GM21515 (cell line): ENCODE measurements at regions not wholly inside any gene's neighbourhood (a gene's known extent, or its start where the extent isn't known, plus 50 kb on each side); places are given as distances from the start of the nearest gene placed in this dataset.
"Not testable (repeated sequence)": the region's sequence is repeated elsewhere in the genome, so short reads cannot be mapped to it uniquely, and the experiment has no call there.

Source experiments
- ATAC-seq: cut with Tn5 transposase; IDR thresholded peaks from one replicate; pipeline ENCODE4 v1.9.1; 2021; ENCODE audit not compliant: unreplicated experiment

- not testable (repeated sequence) for ATAC-seq
Observed at GRCh38 chr10:35776557-35776956, 134.5 kb upstream of the FZD8 start.

DNA sequence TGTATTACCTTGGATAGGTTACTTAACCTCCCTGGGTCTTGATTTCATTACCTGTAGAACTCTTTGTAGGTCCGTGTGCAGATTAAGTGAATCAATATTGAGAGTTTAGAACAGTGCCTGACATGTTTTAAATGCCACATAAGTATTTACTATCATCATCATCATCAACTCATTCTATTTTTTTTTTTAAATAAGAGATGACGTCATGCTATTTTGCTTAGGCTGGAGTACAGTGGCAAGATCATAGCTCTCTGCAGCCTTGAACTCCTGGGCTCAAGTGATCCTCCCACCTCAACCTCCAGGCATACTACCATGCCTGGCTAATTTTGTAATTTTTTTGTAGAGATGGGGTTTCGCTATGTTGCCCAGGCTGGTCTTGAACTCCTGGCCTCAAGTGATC, 132.0 kb upstream of the FZD8 start:
- ATAC-seq: no peak

DNA sequence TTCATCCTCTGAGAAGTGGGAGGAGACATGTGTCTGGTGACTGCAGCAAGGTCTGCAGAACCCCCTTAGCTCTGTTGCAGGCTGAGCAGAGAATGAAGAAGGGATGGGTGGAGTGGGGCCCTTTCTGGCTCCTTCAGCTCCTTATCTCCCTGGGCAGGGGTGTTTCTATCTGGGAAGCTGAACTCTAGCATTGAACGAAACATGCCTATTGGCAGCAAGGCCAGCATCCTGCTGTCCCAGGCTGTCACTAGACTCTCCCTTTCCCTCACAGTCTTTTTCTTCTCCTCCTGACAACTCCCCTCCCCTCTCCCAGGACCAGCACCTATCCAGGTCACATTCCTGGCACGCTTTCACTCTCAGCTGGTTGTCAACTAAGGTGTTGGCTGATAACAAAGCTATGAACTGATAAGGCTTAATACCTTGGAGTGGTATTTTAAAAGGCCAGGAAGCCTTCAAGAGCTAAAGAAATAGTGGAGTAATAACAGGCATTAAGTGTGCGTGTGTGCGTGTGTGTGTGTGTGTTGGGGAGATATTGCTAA, 128.8 kb upstream of the FZD8 start:
- no peak for ATAC-seq

GRCh38 chr10:35769795-35770194, 127.7 kb upstream of the FZD8 start:
- no peak for ATAC-seq

DNA sequence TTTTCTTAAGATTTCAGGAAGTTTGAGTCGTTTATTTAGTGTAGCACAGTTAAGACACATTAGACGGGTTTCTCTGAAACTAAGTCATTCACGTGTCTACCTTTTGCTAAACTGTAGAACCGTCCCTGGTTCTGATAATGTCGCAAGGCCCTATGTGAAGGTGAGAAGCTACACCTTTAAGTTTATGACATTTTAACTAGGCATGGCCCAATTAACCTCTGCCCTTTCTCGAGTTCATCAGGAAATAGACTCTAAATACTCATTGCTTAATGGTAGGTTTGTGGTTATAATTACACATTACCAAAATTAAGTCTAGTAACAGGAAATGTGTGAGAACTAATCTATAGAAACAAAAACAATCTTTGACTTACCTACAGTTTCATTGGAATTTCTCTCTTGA, 126.6 kb upstream of the FZD8 start:
- no peak for ATAC-seq

DNA sequence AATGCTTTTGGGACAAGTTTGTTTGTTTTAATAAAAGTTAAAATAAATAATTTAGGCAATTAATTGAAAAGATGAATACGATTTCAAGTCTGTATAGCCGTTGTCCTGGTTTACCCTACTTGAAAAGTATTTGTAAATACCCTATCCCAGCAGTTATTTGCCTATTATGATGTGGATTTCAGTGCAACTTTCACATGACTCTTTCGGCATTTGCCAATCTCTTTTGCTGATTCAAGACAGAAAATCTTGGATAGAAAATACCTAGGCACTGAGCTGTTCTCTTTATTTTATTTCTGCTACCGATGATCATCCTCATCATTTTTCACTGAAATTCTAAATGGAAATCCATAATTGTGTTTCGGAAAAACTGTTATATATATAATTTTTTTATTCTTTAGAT, 125.9 kb upstream of the FZD8 start:
- no peak for ATAC-seq

- ATAC-seq: no peak
Observed at GRCh38 chr10:35765996-35766395, 123.9 kb upstream of the FZD8 start.

GRCh38 chr10:35765066-35765527, 123.0 kb upstream of the FZD8 start:
- no peak for ATAC-seq

DNA sequence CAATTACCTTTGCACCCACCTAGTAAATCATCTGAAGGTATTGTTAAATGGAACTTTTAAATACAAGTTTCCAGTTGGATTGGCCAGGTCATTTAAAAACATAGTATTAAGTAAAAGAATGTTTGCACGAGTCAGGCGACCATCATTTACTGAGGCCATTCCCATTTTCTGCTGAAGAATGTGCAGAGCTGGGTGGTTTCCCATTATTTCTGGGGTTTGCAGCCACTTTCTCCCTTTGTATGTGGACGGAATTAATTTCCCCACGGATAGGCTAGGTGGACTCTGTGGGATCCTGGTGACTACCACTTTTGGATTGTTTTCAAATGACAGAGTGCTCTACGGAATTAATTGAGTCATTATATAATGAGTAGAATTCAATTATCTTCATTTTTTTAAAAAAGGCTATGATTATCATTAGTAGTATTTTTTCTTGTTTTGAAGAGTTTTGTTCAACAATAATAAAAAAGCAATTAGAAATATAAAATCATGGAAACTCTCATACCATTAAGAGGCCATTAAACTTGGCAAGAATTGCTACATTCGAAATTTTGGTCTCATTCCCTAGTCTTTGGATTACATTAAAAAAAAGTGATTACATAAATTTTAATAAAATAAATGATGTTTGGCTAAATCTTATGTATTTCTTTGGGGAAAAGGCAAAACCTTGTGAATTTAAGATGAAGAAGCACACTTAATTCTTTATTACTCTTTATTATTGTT, 120.4 kb upstream of the FZD8 start:
- no peak for ATAC-seq

- ATAC-seq: no peak
Observed at GRCh38 chr10:35758076-35758475, 116.0 kb upstream of the FZD8 start.

DNA sequence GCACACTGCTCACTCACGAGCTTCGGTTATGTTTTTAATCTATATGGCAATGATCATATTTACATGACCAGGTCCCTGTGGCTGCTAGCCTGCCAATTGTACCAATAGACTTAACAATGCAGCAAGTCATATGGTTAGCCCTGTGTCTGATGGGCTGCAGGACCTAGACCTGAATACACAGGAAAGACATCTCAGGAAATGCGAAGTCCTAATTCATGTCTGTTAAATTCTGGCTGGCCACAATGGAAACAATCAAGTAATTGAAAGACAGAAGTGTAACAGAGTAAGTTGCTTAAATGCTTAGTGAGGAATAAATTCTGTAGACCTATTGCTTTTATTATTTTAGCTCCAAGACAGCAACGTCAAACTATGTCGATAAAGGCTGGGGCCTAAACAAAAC, 112.4 kb upstream of the FZD8 start:
- no peak for ATAC-seq

- ATAC-seq: no peak
Observed at GRCh38 chr10:35752469-35753461, 110.7 kb upstream of the FZD8 start.

GRCh38 chr10:35751347-35751746, 109.3 kb upstream of the FZD8 start:
- no peak for ATAC-seq

DNA sequence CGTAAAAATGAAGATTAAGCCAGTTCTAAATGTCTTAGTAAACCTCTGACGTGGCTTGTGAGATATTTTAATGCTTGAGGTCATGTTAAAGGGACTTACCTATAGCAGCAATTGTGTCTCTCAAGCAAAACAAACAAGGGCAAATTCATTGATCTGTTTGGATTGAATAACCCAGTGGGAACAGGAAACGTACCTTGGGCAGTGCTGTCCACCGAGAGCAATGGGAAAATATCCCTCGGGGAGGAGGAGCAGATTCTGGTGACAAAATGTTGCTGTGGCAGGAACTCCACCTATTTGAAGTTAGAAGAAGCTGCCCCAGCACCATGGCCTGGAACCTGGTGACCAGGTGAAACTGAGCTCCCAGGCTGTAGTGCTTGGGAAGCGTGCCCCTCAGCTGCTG, 107.1 kb upstream of the FZD8 start:
- no peak for ATAC-seq

DNA sequence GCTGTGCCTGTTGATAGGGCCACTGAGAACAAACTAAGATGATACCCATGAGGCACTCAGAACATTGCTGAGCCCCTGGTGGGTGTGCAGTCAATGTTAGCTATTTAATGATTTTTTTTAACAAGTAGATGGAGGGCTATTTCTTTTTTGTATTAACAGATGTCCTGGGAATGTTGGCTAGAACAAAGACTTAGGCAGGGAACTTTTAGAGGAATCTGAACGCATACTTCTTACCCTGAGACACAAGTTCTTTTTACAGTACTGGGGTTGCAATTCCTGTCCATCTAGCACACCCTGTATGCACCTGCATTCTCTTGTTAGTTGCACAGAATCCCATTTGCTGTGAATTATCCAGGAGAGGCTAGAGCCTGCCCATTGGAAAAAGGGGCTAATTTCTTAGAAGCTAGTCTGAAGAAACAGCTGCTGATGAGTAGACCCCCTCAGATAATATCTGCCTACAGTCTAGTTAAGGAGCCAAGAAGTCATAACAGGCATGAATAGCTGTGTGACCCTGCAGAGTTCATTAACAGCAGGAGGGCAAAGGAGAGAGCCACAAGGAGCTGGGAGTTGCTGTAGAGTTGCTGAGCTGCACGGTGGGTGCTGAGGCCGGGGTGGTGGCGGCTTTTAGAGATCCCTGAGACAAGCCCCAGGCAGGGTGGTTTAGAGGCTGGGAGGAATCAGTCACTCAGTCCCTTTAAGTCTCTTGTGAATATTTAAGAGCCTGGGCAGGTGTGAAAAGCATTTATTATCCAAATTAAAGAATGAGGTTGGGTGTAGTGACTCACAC, 103.7 kb upstream of the FZD8 start:
- no peak for ATAC-seq

DNA sequence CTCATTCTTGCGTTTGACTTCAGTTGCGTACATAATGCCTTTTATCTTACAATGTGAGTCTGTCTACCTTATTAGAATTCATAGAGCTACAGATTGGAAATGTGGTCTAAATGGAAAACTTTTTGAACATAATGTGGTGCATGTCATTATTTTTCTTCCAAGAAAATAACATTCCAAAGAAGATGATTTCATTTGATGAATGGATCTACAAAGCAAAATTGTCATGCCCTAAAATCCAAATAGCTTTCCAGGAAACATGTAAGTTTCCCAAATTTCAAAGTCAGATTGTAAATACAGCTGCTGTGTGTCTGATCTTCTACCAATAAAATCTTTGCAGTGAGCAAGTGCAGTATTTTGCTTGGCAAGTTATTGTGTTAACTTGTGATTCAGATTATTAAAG, 101.8 kb upstream of the FZD8 start:
- no peak for ATAC-seq

DNA sequence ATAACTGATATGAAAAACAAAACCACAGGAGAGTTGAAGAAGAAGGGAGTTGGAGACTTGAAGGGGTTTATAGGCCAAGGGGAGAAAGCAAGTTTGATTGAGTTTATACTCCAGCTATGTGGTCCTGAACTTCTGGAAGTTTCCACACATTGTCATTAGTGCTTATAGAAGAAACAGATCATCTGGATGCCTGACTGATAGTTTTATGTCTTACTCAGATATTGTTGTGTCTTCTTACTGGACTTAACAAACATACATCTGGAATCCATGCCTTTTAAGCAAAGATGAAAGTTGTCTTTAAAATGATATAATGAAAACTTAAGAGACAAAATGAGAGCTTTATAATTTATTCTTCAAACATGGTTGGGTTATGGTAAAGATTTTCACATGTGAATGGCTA, 101.3 kb upstream of the FZD8 start:
- no peak for ATAC-seq

DNA sequence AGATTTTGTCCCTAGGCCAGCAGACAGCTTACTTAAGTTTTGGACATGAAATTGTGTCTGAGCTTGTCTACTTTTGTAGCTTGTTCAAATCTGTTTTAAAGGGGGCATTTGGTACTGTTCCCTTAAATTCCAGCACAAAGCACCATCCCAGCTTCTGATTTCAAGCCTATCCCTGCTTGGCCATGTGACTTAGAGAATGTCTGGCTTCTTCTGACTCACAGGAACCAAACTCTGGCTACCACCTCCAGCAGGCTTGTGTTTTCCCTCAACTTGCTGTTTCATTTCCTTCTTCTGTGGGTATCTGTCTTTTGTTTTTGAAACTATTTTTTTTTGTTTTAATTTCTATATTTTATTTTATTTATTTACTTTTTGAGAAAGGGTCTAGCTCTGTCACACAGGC, 97.9 kb upstream of the FZD8 start:
- ATAC-seq: no peak

- no peak for ATAC-seq
Observed at GRCh38 chr10:35735412-35735811, 93.3 kb upstream of the FZD8 start.

DNA sequence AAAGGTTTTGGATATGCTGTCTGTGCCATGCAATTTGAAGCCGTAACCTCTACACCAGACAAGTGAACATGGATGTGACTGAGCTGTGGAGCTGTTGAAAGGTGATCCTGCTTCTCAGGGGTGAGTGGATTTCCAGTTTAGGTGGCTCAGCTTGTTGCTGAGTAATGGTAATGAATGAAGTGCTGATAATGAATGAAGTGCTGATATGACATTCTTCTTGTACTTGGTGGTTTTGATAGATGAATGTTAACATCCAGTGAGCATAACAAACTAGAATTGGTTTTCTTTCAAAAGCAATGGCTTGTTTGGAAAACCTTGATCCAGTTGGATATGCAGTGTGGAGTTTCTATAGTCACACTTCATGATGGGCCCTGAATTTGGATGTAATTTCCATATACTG, 89.7 kb upstream of the FZD8 start:
- no peak for ATAC-seq

- ATAC-seq: no peak
Observed at GRCh38 chr10:35728341-35728740, 86.2 kb upstream of the FZD8 start.
